Endothelial cell of umbilical vein (primary cell): ENCODE measurements at regions not wholly inside any gene's neighbourhood (a gene's known extent, or its start where the extent isn't known, plus 50 kb on each side); places are given as distances from the start of the nearest gene placed in this dataset.

Experiments
- BruUV-seq: library from RNA; stranded (reverse); fragments of 400-500 nt; replicated peaks from 2 replicates; lab custom pipeline; 2021; lab: Mats Ljungman, UMichigan
- CTCF ChIA-PET: fragments of 300-600, 350-600 bp; sonication (Branson Sonifier 250); formaldehyde crosslinking; loops from one replicate; lab custom pipeline; 2021; ENCODE audit warnings: antibody characterized with exemption, inconsistent platforms; lab: Charles Lee
- POLR2A ChIA-PET: fragments of 300-600, 350-600 bp; sonication (Branson Sonifier 250); formaldehyde crosslinking; loops from one replicate; lab custom pipeline; 2021; ENCODE audit warnings: antibody characterized with exemption, inconsistent platforms; lab: Charles Lee
- DNase-seq: peaks from one replicate; pipeline ENCODE4 v3.0.0-alpha.2; 2011; ENCODE audit warnings: low read depth, low spot score
- FAIRE-seq: peaks from 2 replicates; lab custom pipeline; 2011; peaks lifted over from hg19 to GRCh38; lab: Jason Lieb, UNC
- H2AFZ ChIP-seq: 2 replicates; pipeline ENCODE4 v1.6.0; 2012; ENCODE audit warnings: low read depth, low read length, control low read depth, inconsistent platforms
- H3K27ac ChIP-seq: 2 replicates; pipeline ENCODE4 v1.5.1; 2011; ENCODE audit warnings: low read depth, mild to moderate bottlenecking, control low read depth, low read length, moderate library complexity; ENCODE audit not compliant: insufficient read depth
- H3K27me3 ChIP-seq, 2 experiments: 2 replicates each; pipeline versions ENCODE4 v1.6.0 to v1.6.1; 2011; ENCODE audit warnings: low read length in 2 of 2, mixed read lengths in 1 of 2; ENCODE audit not compliant: control insufficient read depth in 2 of 2, insufficient read depth in 2 of 2
- H3K36me3 ChIP-seq, 2 experiments: 2 replicates in 1 of 2; 3 replicates in 1 of 2; pipeline ENCODE4 v1.5.1; 2011; ENCODE audit warnings: low read length in 2 of 2, mild to moderate bottlenecking in 1 of 2, moderate library complexity in 1 of 2; ENCODE audit not compliant: control insufficient read depth in 2 of 2, insufficient read depth in 2 of 2; ENCODE audit errors: extremely low read depth in 1 of 2
- H3K4me1 ChIP-seq: 3 replicates; pipeline ENCODE4 v1.5.1; 2011; ENCODE audit warnings: mild to moderate bottlenecking, low read length; ENCODE audit not compliant: control insufficient read depth, insufficient read depth; ENCODE audit errors: extremely low read depth
- H3K4me2 ChIP-seq: 2 replicates; pipeline ENCODE4 v1.6.1; 2011; ENCODE audit warnings: low read length, control low read depth, mixed read lengths; ENCODE audit not compliant: insufficient read depth
- H3K4me3 ChIP-seq, 3 experiments: fragments of 200-600 bp in 1 of 3; sonication (generic), shearing (Covaris generic) in 1 of 3; replicated peaks in 1 of 3; 2 replicates each; pipeline ENCODE4 v1.5.1; 2011 to 2016; ENCODE audit warnings: control low read depth in 3 of 3, low read length in 3 of 3, mild to moderate bottlenecking in 2 of 3, inconsistent platforms in 1 of 3, low read depth in 1 of 3, moderate library complexity in 1 of 3; ENCODE audit not compliant: insufficient read depth in 1 of 3
- H3K79me2 ChIP-seq: 2 replicates; pipeline ENCODE4 v1.6.0; 2012; ENCODE audit warnings: low read length, inconsistent platforms; ENCODE audit not compliant: control insufficient read depth, insufficient read depth
- H3K9ac ChIP-seq: replicated peaks from 2 replicates; pipeline ENCODE3; 2011; ENCODE audit warnings: low read length, control low read depth; ENCODE audit not compliant: insufficient read depth; ENCODE audit errors: extremely low read depth
- H3K9me1 ChIP-seq: replicated peaks from 3 replicates; pipeline ENCODE4 v1.6.0; 2011; ENCODE audit warnings: mild to moderate bottlenecking, low read length; ENCODE audit not compliant: control insufficient read depth, insufficient read depth; ENCODE audit errors: extremely low read depth
- H3K9me3 ChIP-seq: replicated peaks from 2 replicates; pipeline ENCODE4 v1.5.1; 2012; ENCODE audit warnings: low read length, inconsistent platforms; ENCODE audit not compliant: control insufficient read depth, insufficient read depth
- H4K20me1 ChIP-seq: replicated peaks from 2 replicates; pipeline ENCODE3; 2011; ENCODE audit warnings: mild to moderate bottlenecking, low read length; ENCODE audit not compliant: control insufficient read depth, insufficient read depth; ENCODE audit errors: extremely low read depth
- EZH2 ChIP-seq: IDR thresholded peaks from 2 replicates; pipeline ENCODE4 v1.6.1; 2012; ENCODE audit warnings: borderline replicate concordance, low read depth, mild to moderate bottlenecking, moderate library complexity, low read length, inconsistent platforms; ENCODE audit not compliant: severe bottlenecking
- FOS ChIP-seq: IDR thresholded peaks from 2 replicates; pipeline ENCODE4 v1.6.1; 2011; ENCODE audit warnings: mild to moderate bottlenecking, low read length, moderate library complexity, borderline replicate concordance; ENCODE audit not compliant: insufficient read depth
- GATA2 ChIP-seq: IDR thresholded peaks from 2 replicates; pipeline ENCODE4 v1.7.0; 2011; ENCODE audit warnings: low read depth, mild to moderate bottlenecking, moderate library complexity, mixed read lengths, low read length; ENCODE audit not compliant: insufficient read length, insufficient read depth
- JUN ChIP-seq: IDR thresholded peaks from 2 replicates; pipeline ENCODE4 v1.6.1; 2011; ENCODE audit warnings: borderline replicate concordance, low read depth; ENCODE audit not compliant: insufficient read length, insufficient read depth
- MYC ChIP-seq: IDR thresholded peaks from one replicate; pipeline ENCODE4 v1.6.1; 2011; ENCODE audit warnings: mild to moderate bottlenecking, low read depth, low read length
- POLR2A ChIP-seq: IDR thresholded peaks from 2 replicates; pipeline ENCODE4 v1.6.1; 2012; ENCODE audit warnings: low read depth, mild to moderate bottlenecking, control low read depth, low read length
- POLR2AphosphoS5 ChIP-seq: IDR thresholded peaks from 2 replicates; pipeline ENCODE4 v1.6.1; 2012; ENCODE audit warnings: low read depth, mild to moderate bottlenecking, control low read depth, low read length, moderate library complexity; ENCODE audit not compliant: insufficient read depth
- dilution Hi-C: fragments of 300-500 bp; cut with MboI; formaldehyde crosslinking; loops from one replicate; pipeline ENCODE4 v1.15.0; 2019; ENCODE audit warnings: low sequenced_read_pairs; ENCODE audit not compliant: extremely low pct_ligation_motif_present
- intact Hi-C: fragments of 100-400 bp; cut with micrococcal nuclease; formaldehyde crosslinking; loops from one replicate; pipeline ENCODE4 v1.10.0; 2022
- TF ChIP-seq, protein P1 (sequence below): IDR thresholded peaks from 2 replicates; pipeline ENCODE4 v1.6.1; 2011; ENCODE audit not compliant: insufficient read depth, insufficient read length
- TF ChIP-seq, protein P2 (sequence below), 2 donors: IDR thresholded peaks; 1 replicate in 1 of 2; 2 replicates in 1 of 2; pipeline ENCODE4 v1.5.1; 2011; ENCODE audit warnings: low read length in 2 of 2, mild to moderate bottlenecking in 2 of 2, moderate library complexity in 2 of 2, control low read depth in 1 of 2, inconsistent platforms in 1 of 2, low read depth in 1 of 2; ENCODE audit not compliant: insufficient read depth in 1 of 2; ENCODE audit errors: extremely low read depth in 1 of 2

DNA sequence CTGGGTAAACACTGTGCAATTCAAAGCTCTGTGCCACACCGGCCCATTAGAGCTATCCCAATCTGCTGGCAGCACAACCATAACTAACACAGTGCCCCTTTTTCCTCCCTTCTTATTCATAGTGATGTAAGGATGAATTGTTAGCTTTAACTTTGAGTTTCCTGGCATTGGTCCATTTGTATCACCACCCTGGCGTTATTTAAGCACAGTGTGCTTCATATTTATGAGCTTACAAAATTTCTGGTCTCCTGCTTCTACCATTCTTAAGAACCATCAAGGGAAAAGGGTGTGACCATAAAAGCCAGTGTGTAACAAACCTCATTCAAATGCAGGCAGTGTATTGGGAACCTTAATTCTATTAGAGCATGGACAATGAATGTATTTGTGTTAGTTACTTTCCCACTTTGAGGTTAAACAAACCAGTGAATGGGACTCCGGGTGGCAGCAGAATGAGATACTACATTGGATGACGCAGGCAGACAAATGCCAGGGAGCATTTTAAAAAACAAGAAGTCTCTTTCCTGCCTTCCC lies 222.6 kb downstream of the TMEM161B start:
- FAIRE-seq (no peak), DNase-seq (no peak)
- H3K4me3 ChIP-seq: no peak overlapping the region
- TF ChIP-seq POLR2AphosphoS5: no peak
- no peak for TF ChIP-seq POLR2A
- no peak for TF ChIP-seq JUN
- TF ChIP-seq FOS: no peak
- TF ChIP-seq GATA2: no peak
- TF ChIP-seq, protein P1, sequence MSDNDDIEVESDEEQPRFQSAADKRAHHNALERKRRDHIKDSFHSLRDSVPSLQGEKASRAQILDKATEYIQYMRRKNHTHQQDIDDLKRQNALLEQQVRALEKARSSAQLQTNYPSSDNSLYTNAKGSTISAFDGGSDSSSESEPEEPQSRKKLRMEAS: no peak
- intact Hi-C loops (no loop called here), dilution Hi-C loops (no loop called here)
- no peak overlapping the region for H3K27ac ChIP-seq
- H3K27me3 ChIP-seq: no peaks in the 10 kb centered on the region
- no peak overlapping the region for H2AFZ ChIP-seq
- H4K20me1 ChIP-seq: no peaks in the 10 kb centered on the region
- H3K9ac ChIP-seq: no peak overlapping the region
- H3K79me2 ChIP-seq: no peaks in the 10 kb centered on the region
- no peaks in the 10 kb centered on the region for H3K9me3 ChIP-seq
- POLR2A ChIA-PET: no interaction called here
- no peaks in the 10 kb centered on the region for H3K4me1 ChIP-seq
- H3K9me1 ChIP-seq: no peaks in the 10 kb centered on the region
- H3K36me3 ChIP-seq: no peaks in the 10 kb centered on the region
- no TSS peak for BruUV-seq
- no peak overlapping the region for H3K4me2 ChIP-seq
- CTCF ChIA-PET: no interaction called here

DNA sequence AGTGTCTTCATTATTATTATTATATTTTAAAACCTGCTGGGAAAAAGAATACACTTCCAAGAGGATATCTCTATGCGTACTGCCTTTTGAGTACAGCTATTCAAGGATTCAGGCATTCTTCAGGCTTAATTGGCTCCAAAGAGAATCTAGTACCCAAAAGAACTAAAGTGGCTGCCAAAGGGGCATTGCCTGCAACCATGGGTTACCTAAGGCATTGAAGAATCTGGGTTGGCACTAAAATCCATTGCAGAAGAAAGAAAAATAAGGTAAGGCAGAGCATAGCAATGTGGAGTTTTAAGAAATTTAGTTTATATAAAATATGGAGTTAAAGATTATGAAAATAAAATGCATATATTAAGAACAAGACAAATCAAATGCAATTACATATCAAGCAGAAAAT lies 223.5 kb downstream of the TMEM161B start:
- H3K4me1 ChIP-seq: no peaks in the 10 kb centered on the region
- H3K27me3 ChIP-seq: no peaks in the 10 kb centered on the region
- TF ChIP-seq GATA2 (no peak), POLR2AphosphoS5 (no peak), EZH2 (no peak), MYC (no peak), POLR2A (no peak), FOS (no peak), JUN (no peak)
- TF ChIP-seq, protein P2, sequence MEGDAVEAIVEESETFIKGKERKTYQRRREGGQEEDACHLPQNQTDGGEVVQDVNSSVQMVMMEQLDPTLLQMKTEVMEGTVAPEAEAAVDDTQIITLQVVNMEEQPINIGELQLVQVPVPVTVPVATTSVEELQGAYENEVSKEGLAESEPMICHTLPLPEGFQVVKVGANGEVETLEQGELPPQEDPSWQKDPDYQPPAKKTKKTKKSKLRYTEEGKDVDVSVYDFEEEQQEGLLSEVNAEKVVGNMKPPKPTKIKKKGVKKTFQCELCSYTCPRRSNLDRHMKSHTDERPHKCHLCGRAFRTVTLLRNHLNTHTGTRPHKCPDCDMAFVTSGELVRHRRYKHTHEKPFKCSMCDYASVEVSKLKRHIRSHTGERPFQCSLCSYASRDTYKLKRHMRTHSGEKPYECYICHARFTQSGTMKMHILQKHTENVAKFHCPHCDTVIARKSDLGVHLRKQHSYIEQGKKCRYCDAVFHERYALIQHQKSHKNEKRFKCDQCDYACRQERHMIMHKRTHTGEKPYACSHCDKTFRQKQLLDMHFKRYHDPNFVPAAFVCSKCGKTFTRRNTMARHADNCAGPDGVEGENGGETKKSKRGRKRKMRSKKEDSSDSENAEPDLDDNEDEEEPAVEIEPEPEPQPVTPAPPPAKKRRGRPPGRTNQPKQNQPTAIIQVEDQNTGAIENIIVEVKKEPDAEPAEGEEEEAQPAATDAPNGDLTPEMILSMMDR (IDR thresholded peaks at IDR 0.05; ENCODE audit: extremely low read depth in 1 of 2, insufficient read depth in 1 of 2, low read depth in 1 of 2, low read length in 2 of 2): no peak
- TF ChIP-seq, protein P1: no peak
- DNase-seq: no peak
- no peak overlapping the region for H3K4me2 ChIP-seq
- no peaks in the 10 kb centered on the region for H3K36me3 ChIP-seq
- no peak overlapping the region for H3K9ac ChIP-seq
- POLR2A ChIA-PET: no interaction called here
- intact Hi-C loops (no loop called here), dilution Hi-C loops (no loop called here)
- H3K27ac ChIP-seq: no peak overlapping the region
- H3K9me3 ChIP-seq: no peaks in the 10 kb centered on the region
- no peaks in the 10 kb centered on the region for H4K20me1 ChIP-seq
- FAIRE-seq: no peak
- H3K4me3 ChIP-seq: no peak overlapping the region
- no TSS peak for BruUV-seq
- no peaks in the 10 kb centered on the region for H3K79me2 ChIP-seq
- H3K9me1 ChIP-seq: no peaks in the 10 kb centered on the region
- no peak overlapping the region for H2AFZ ChIP-seq
- CTCF ChIA-PET: no interaction called here
